ENCODE measurements at regions not wholly inside any gene's neighbourhood (a gene's known extent, or its start where the extent isn't known, plus 50 kb on each side); places are given as distances from the start of the nearest gene placed in this dataset.
"Not testable (repeated sequence)": the region's sequence is repeated elsewhere in the genome, so short reads cannot be mapped to it uniquely, and the experiment has no call there.

DNA sequence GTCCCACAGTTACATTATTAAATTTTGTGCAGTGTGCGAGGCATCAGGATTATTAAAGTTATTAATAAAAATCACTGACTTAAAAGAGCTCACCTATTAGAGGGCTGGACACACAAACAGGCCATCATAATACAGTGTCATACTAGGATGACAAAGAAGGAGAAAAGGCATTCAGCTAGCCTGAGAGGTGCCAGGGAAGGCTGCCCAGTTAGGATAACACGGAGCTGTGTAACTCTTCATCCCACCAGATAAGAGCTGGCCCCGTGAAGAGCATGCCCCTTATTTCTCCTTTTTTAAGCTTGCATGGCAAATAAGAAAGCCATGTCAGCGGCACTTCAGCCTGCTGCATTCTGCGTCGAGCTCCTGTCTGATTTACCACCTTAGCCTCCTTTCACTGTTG is 109.5 kb downstream of the KCNK1 start:
- H3K9me3 Mint-ChIP-seq = peaks cover 6% of the 10 kb centered on the region; the same call in 2 of the 3 replicates
- H2AFZ ChIP-seq = no peak overlapping the region
- no peaks in the 10 kb centered on the region for H3K9me2 ChIP-seq (ENCODE audit: insufficient read depth)
- H3K4me3 ChIP-seq = no peak overlapping the region
- no peaks in the 10 kb centered on the region for H3K36me3 ChIP-seq (ENCODE audit: insufficient read depth)
- H3K4me3 Mint-ChIP-seq = no peak overlapping the region
- no peak overlapping the region for H3K27ac Mint-ChIP-seq
- TF ChIP-seq JUNB (IDR thresholded peaks at IDR 0.05; ENCODE audit: unreplicated experiment) (no peak), ETS1 (IDR thresholded peaks at IDR 0.05) (no peak), CREB1 (CRISPR knock-in tag; IDR thresholded peaks at IDR 0.05; ENCODE audit: low read depth) (no peak)
- H3K27me3 Mint-ChIP-seq (ENCODE audit: insufficient read depth, low read depth, poor library complexity) = peaks cover 6% of the 10 kb centered on the region
- DNase-seq (ENCODE audit: low spot score) (no peak), ATAC-seq (no peak)
- H3K27me3 ChIP-seq (ENCODE audit: insufficient read depth) = no peaks in the 10 kb centered on the region
- H3K4me1 ChIP-seq (ENCODE audit: insufficient read depth) = peaks cover 18% of the 10 kb centered on the region
- H3F3A ChIP-seq (replicated peaks; ENCODE audit: low read depth) = no peaks in the 10 kb centered on the region
- H3K4me2 ChIP-seq = no peak overlapping the region
- peaks cover 29% of the 10 kb centered on the region for H3K4me1 Mint-ChIP-seq
- no peak overlapping the region for H3K27ac ChIP-seq (ENCODE audit: low read depth)
- no peaks in the 10 kb centered on the region for H4K20me1 ChIP-seq (replicated peaks; ENCODE audit: insufficient read depth)
- H3K79me2 ChIP-seq (replicated peaks; ENCODE audit: insufficient read depth) = no peaks in the 10 kb centered on the region
- H3K36me3 Mint-ChIP-seq (ENCODE audit: low read depth) = no peaks in the 10 kb centered on the region

DNA sequence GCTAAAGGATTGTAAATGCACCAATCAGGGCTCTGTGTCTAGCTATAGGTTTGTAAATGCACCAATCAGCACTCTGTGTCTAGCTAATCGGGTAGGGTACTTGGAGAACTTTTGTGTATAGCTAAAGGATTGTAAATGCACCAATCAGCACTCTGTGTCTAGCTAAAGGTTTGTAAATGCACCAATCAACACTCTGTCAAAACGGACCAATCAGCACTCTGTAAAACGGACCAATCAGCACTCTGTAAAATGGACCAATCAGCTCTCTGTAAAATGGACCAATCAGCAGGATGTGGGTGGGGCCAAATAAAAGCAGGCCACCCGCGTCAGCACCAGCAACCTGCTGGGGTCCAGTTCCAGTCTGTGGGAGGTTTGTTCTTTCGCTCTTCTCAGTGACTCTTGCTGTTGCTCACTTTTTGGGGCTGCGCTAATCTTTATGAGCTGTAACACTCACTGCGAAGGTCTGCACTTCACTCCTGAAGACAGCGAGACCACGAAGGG is 110.3 kb downstream of the KCNK1 start:
- H3K27ac Mint-ChIP-seq; H3K27ac ChIP-seq (ENCODE audit: low read depth); H3F3A ChIP-seq (replicated peaks; ENCODE audit: low read depth); H3K79me2 ChIP-seq (replicated peaks; ENCODE audit: insufficient read depth); H3K9me3 Mint-ChIP-seq; DNase-seq (ENCODE audit: low spot score); H3K36me3 Mint-ChIP-seq (ENCODE audit: low read depth); H3K36me3 ChIP-seq (ENCODE audit: insufficient read depth); H3K4me3 Mint-ChIP-seq; H3K27me3 ChIP-seq (ENCODE audit: insufficient read depth); H3K9me2 ChIP-seq (ENCODE audit: insufficient read depth); H3K4me3 ChIP-seq; H4K20me1 ChIP-seq (replicated peaks; ENCODE audit: insufficient read depth); H2AFZ ChIP-seq; ATAC-seq; H3K27me3 Mint-ChIP-seq (ENCODE audit: insufficient read depth, low read depth, poor library complexity); H3K4me2 ChIP-seq: not testable (repeated sequence)
- peaks cover 20% of the 10 kb centered on the region for H3K4me1 ChIP-seq (ENCODE audit: insufficient read depth)
- H3K4me1 Mint-ChIP-seq = peaks cover 33% of the 10 kb centered on the region

DNA sequence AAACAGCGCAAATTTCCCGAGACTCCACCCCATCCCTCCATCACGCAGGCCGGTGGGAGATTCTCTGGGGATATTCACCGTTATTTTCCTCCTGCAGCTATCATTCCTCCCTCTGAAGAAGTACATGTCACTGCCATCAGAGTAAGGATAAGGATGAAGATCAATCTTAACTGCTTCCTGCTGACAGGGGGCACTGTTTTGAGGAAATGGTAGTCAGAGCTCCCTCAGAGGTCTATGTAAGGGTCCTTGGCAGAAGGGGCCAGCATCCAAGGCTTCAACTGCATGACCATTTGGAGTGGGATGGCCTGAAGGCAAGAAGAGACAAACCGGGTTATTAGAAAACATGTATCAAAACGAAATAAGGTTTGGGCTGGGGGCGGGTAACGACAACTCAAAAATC is 111.5 kb downstream of the KCNK1 start:
- H3K27ac Mint-ChIP-seq = no peak overlapping the region
- H3K79me2 ChIP-seq (replicated peaks; ENCODE audit: insufficient read depth) = no peaks in the 10 kb centered on the region
- ATAC-seq = peak; percentile 78
- peaks cover 39% of the 10 kb centered on the region for H3K4me1 Mint-ChIP-seq
- peaks cover 6% of the 10 kb centered on the region for H3K27me3 Mint-ChIP-seq (ENCODE audit: insufficient read depth, low read depth, poor library complexity)
- no peak overlapping the region for H3K4me3 ChIP-seq
- H3K36me3 ChIP-seq (ENCODE audit: insufficient read depth) = no peaks in the 10 kb centered on the region
- DNase-seq (ENCODE audit: low spot score) = peak; percentile 65
- H3K27ac ChIP-seq (ENCODE audit: low read depth) = peak overlapping the region; percentile 68; the same call in 1 of the 2 replicates
- H3K9me3 Mint-ChIP-seq = peaks cover 6% of the 10 kb centered on the region; the same call in 2 of the 3 replicates
- TF ChIP-seq, protein P1, sequence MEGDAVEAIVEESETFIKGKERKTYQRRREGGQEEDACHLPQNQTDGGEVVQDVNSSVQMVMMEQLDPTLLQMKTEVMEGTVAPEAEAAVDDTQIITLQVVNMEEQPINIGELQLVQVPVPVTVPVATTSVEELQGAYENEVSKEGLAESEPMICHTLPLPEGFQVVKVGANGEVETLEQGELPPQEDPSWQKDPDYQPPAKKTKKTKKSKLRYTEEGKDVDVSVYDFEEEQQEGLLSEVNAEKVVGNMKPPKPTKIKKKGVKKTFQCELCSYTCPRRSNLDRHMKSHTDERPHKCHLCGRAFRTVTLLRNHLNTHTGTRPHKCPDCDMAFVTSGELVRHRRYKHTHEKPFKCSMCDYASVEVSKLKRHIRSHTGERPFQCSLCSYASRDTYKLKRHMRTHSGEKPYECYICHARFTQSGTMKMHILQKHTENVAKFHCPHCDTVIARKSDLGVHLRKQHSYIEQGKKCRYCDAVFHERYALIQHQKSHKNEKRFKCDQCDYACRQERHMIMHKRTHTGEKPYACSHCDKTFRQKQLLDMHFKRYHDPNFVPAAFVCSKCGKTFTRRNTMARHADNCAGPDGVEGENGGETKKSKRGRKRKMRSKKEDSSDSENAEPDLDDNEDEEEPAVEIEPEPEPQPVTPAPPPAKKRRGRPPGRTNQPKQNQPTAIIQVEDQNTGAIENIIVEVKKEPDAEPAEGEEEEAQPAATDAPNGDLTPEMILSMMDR (conservative IDR thresholded peaks at IDR 0.05; ENCODE audit: low read depth in 2 of 2) = peak; percentile 69 to 70
- TF ChIP-seq, protein P2, sequence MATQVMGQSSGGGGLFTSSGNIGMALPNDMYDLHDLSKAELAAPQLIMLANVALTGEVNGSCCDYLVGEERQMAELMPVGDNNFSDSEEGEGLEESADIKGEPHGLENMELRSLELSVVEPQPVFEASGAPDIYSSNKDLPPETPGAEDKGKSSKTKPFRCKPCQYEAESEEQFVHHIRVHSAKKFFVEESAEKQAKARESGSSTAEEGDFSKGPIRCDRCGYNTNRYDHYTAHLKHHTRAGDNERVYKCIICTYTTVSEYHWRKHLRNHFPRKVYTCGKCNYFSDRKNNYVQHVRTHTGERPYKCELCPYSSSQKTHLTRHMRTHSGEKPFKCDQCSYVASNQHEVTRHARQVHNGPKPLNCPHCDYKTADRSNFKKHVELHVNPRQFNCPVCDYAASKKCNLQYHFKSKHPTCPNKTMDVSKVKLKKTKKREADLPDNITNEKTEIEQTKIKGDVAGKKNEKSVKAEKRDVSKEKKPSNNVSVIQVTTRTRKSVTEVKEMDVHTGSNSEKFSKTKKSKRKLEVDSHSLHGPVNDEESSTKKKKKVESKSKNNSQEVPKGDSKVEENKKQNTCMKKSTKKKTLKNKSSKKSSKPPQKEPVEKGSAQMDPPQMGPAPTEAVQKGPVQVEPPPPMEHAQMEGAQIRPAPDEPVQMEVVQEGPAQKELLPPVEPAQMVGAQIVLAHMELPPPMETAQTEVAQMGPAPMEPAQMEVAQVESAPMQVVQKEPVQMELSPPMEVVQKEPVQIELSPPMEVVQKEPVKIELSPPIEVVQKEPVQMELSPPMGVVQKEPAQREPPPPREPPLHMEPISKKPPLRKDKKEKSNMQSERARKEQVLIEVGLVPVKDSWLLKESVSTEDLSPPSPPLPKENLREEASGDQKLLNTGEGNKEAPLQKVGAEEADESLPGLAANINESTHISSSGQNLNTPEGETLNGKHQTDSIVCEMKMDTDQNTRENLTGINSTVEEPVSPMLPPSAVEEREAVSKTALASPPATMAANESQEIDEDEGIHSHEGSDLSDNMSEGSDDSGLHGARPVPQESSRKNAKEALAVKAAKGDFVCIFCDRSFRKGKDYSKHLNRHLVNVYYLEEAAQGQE (IDR thresholded peaks at IDR 0.05; ENCODE audit: unreplicated experiment) = no peak
- no peaks in the 10 kb centered on the region for H3K27me3 ChIP-seq (ENCODE audit: insufficient read depth)
- H3K9me2 ChIP-seq (ENCODE audit: insufficient read depth) = peaks cover 6% of the 10 kb centered on the region
- no peak overlapping the region for H3K4me3 Mint-ChIP-seq
- no peaks in the 10 kb centered on the region for H4K20me1 ChIP-seq (replicated peaks; ENCODE audit: insufficient read depth)
- peaks cover 4% of the 10 kb centered on the region; the same call in 1 of the 3 replicates for H3K36me3 Mint-ChIP-seq (ENCODE audit: low read depth)
- no peaks in the 10 kb centered on the region for H3F3A ChIP-seq (replicated peaks; ENCODE audit: low read depth)
- no peak overlapping the region for H3K4me2 ChIP-seq
- H3K4me1 ChIP-seq (ENCODE audit: insufficient read depth) = peaks cover 20% of the 10 kb centered on the region
- H2AFZ ChIP-seq = peak overlapping the region; percentile 75

Measured in GM23338 (cell line).